Stimulated activated CD8-positive, alpha-beta memory T cell treated with anti-CD3 and anti-CD28 coated beads, Interleukin-7, amount 100 ng/mL, for 1 hour (primary cell): ENCODE measurements at regions not wholly inside any gene's neighbourhood (a gene's known extent, or its start where the extent isn't known, plus 50 kb on each side); places are given as distances from the start of the nearest gene placed in this dataset.
"Not testable (repeated sequence)": the region's sequence is repeated elsewhere in the genome, so short reads cannot be mapped to it uniquely, and the experiment has no call there.

Source experiments
- DNase-seq, 2 donors: peaks; one replicate each; pipeline ENCODE4 v3.0.0-alpha.2; 2020; ENCODE audit warnings: low read depth in 2 of 2

DNA sequence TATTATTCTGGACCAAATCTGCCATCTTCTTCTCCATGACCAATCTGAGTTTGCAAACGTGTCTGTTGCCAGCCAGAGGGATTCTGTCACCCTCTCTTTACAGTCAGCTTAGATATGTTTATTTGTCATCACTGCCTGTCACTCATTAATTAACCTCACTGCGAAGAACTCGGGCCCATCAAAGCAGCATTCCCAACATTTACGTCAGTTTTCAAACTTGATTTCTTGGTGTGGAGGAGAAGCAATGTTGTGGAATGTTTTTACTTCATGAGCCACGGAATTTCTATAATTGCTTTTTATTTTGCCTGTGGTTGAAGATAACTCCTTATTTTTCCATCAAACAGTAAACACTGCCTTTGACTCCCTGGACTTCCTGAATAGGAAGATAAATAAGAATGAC lies 91.8 kb upstream of the CNKSR3 start:
- DNase-seq: no peak

DNA sequence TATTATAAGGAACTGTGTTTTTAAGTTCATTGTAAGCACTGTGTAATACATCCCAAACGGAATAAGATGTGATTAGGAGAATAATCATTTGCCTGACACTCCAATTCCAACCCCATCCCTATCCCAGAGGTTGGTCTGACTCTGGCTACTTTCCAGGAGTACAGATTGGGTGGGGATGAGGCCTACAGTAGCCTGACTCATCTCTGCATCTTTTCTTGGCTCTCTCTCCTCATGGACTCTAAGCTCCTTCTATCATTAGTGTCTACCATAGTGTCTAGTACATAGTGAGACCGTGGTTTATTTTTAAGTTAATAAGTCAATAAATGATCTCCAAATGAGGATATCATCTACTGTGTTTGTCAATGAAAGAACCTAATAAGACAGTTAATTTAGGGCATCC lies 92.2 kb upstream of the CNKSR3 start:
- no peak for DNase-seq

DNA sequence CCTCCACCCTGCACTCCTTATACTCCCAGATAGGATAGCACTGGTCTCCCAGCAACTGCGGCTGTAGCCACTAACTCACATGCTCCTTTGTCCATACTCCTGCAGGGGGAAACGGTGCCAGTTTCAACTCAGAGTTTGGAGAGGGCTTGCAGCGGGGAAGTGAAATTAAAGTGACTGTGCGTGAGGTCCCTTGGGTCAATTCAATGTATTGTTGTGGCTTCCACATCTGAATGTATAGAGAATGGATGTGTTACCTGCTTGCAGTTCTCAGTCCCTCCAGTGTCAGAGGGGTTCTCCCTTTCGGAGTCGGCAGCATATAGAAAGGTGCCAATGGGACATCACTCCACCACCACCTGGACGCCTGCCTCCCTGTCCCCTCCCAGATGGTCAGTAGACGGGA lies 93.6 kb upstream of the CNKSR3 start:
- no peak for DNase-seq

DNA sequence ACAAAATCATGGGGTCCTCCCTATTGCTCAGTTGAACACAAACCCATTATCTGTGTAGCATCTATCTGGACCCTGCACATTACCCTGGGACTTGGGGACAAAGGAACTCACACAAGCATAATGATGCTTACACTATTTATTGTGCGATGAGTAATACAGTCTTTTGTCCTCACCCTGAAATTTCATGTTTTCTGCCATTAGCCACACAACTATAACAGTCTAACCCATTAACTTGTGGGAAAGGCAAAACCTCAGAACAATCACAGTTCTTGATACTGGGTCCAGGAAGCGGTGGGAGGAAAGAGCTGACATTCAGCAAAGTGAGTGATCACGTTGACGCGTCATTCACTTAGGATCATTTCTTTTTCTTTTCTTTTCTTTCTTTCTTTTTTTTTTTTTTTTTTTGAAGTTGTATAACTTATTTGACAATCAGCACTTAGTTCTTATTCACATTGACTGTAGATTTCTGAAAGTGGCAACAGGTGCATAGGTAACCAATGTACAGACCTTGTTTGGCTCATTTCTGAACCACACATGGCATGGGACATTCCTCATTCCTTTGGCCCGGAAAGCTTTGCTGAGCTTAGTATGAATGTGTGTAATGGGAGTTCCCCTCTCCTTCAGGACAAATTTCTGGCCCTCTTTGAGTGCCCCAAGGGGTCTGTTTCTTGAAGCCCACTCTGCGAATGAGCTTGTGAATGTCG lies 94.8 kb upstream of the CNKSR3 start:
- no peak for DNase-seq

DNA sequence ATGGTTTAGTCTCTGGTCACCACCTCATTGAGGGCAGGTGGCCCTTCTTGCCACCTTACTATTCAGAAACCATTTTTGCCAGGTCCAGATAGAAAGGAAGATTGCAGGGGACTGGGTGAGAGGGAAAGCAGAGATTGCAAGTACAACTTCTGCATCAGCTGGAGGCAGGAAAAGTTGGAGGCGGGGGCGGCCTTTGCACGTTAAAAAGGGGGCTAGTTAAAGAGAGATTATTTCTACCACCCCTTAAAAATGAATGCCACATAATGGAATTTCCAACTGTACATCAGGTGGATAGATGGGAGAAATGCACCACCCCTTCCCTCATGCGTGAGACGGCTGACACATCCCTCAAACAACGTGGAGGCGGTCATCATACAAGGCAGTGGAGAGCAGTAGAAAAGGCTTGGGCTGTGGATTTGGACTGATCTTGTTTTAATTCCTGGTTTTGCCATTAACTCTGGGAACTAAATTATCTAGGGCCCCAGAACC lies 95.4 kb upstream of the CNKSR3 start:
- DNase-seq: no peak

DNA sequence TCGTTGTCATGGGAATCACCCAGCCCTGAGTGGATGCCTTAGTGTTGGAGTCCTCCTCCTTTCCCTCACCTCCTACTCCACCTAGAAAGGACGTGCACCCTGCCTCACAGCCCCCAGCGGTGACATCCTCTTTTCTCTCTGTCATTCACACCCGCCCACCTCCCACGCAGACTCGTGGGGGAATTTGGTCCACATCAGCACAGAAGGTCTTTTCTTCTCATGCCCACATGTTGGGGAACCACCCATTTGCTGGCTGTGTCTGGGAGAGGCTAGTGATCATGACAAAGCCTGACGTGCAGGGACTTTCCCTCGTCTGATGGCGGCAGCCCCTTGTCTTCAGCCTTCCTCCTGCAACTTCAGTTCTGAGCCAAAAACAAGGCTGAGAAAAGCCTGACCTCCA lies 96.0 kb upstream of the CNKSR3 start:
- DNase-seq: no peak

DNA sequence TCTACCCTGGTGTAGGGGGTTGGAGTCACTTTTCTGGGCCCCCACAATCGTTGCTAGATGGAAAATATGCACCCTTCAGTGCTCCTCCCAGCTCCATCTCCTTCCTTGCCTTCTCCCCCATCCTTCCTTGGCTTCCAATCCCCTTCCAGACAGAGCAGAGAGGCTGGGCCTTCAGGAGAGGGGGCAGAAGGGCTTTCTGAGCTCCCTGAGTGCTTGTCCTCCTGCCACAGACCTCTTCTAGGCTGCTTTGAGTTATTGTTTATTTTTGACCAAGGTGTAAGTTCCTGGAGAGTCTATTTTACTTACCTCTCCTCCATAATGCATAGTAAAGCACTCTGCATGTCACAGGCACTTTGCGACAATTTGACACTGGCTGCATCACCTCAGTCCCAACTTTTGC lies 96.4 kb upstream of the CNKSR3 start:
- no peak for DNase-seq

DNA sequence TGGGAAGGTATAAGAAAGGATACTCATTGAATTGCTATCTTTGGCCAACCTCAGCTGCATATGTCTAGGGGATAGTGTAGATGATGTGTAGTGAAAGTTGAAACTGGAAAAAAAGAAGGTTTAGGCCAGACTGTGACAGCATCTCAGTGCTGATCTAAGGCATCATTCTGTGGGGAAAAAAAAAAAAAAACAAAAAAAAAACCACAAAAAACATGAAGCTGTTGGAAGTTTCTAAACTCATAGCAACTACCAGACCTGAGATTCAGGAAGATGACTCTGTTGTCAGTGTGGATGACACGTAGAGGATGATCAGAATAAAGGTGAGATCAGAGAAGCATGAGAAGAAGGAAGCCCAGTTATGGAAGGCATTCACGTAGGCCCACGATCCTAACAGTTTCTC lies 100.8 kb upstream of the CNKSR3 start:
- no peak for DNase-seq

DNA sequence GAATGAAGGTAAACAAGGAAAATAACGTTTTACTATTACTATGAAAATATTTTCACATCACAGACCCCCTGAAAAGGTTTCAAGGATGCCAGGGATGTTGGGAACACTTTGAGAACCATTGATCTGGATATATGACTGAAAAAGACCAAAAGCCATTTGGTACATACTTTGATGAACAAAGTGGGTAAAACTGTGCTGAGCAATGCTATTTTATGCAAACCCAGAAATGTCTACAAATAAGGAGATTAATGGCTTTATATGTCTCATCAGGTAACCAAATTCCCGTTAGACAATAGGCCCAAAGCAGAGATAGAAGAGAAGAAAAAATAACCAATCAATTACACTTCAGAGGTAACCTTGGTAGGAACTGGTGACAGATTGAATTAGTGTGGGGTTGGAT lies 101.4 kb upstream of the CNKSR3 start:
- no peak for DNase-seq

DNA sequence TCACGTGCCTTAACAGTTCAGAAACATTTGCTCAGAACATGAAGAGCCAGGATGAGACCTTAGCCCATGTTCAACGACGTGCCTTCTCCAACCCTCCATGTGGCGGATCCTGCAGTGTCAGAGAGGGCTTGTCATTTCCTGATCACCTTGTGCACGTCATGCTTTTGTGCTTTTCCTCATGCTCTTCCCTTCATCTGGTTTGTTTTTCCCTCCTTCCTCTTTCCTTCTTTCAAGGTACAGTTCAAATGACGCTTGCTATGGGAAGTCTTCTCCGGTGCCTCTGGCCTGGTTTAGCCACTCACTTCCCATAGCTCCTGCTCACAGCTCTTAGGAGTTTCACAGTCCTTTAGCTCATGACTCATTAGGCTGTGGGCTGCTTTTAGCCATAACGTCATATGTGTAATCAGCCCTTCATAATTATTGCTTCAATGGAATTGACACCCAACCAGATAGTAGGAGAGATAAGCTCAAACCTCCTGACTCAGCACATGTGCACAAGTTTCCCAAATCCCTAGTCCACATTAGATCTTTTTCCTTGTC lies 102.7 kb upstream of the CNKSR3 start:
- DNase-seq: no peak

DNA sequence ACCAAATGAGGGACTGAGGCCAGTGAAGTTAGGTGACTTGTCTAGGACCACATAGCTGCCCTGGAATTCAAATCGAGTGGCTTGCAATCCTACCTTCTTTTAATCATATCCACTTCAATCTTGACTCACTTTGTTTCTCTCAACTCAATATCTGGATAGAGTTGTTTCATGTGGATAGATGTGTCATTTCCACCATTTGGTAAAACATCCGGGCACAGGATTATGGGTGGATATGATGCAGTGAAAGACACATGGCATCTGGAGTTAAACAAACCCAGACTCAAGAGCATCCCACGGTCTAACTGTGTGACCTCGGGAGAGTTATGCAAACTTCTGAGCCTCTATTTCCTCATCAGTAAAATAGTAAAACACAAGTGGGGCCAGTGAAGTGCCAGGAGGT lies 103.6 kb upstream of the CNKSR3 start:
- no peak for DNase-seq

DNA sequence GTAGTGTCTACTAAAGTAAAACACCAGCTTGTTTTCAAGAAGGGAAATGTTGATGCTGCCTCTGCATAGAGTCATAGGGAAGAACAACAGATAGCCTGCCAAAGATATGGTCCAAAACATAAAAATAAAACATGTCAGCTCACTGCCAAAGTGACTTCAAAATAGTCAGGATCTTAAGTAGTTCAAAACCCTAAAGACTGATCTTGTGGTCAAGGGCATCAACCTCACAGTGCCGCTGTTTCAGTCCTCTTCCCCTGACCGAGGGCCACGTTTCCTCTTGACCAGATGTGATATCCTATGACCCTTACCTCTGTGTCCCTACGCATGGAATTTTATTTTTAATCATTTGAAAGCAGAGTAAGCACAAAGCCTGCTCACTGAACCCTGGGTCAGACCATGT lies 104.2 kb upstream of the CNKSR3 start:
- DNase-seq: no peak

DNA sequence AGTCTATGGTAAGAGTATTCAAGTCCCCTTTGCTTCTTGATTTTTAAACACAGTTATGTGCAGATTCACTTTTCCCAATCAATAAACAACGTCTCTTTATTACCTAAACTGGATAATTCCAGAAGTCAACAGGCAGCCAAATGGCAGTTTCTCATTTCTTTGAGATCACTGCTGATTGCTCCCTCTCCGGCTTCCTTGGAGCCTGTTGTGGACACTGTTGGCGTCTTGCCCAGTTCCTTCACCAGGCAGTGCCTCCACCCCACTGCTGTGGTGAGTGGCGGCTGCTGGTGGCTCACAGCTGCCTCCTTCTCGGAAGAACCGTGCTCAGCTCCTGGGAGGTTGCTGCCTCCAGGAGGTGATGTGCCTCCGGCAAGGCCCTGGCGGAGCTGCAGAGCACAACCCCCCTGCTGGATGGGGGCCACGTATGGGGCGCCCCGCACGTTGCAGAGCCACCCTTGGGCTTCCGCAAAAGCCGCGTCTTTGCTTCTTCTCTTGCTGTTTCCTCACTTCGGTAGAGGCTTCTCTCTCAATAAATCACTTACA lies 105.1 kb upstream of the CNKSR3 start:
- DNase-seq: no peak

DNA sequence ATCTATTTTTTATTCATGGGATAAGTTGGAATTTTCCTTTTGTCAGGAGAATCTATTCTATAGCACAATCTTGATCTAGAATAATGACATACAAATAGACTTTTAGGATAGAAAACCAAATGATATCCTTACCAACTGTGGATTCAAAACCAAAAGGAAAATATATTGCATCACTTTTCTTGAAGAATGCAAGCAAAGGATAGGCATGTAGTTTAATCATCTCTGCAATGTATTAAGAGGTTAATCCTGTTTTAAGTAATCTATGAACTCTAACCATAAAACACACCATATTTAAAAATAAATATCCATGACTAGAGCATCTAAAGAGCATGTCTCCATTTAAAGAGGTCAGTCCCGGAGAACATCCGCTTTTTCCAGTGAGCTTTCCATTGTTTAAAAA lies 106.7 kb upstream of the CNKSR3 start:
- DNase-seq: no peak

DNA sequence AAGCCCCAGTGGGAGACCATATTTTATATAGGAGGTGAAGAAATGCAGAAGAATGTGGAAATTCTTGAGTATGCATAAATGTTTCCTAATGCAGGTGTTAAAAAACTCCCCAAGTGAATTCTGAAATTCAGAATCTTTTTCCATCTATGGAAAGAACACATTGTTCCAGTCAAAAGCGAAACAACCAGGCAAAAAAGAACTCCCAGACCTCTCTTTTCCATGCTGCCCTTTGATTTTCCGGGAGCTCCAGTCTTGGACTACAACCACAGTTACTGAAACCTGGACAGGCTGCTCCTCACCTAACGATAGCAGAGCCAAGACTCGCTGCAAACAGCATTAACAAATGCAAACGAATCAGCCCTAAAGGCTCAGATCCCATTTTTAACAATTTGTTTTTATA lies 108.7 kb upstream of the CNKSR3 start:
- DNase-seq: no peak

DNA sequence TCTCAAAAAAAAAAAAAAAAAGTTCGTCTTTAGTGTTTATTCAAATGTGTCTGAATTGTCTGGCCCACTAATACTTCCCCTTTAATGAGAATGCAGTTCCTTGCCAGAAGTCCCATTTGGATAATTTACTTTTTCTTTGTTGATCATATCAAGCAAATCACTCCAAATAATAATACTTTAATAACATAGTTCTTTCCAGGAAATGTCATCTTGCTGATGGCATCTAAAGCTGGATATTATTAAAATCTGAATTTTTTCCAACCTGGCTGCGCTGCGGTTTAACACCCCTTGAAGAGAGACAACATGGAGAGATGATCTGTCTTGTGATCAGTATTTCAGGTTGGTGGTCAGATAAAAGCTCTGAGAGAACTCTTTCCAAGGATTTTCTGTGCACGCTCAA lies 111.2 kb upstream of the CNKSR3 start:
- DNase-seq: no peak

DNA sequence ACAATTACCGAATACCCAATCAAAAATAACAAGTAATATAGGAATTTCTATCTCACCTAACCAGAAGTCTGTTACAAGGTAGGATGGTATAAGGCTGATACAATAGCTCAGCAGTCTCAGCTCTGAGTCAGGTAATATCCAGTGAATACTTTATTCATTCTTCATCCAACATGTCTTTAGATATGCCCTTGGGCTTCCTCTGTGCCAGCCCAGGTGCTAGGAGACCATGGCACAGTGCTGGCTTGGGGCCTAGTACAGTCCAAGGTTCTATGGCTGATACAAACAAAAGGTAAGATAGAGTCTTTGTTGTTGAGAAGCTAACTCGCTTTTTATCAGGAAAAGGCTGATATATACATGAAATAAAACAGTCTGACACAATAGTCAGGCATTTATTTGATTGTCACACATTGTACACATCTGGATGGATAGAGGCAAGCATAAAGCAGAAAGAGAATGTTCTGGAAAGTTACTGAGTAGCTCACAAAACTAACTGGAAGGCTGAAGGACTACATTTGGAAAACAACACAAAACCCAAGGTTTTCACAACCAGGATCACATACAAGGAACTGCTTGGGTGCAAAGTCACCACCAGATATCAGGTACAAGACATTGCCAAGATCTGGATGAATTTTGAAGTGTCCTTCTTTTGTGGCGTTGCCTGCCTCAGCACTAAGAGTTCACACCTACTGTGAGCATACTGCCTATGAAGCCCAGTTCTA lies 110.4 kb upstream of the SCAF8 start:
- DNase-seq: no peak

DNA sequence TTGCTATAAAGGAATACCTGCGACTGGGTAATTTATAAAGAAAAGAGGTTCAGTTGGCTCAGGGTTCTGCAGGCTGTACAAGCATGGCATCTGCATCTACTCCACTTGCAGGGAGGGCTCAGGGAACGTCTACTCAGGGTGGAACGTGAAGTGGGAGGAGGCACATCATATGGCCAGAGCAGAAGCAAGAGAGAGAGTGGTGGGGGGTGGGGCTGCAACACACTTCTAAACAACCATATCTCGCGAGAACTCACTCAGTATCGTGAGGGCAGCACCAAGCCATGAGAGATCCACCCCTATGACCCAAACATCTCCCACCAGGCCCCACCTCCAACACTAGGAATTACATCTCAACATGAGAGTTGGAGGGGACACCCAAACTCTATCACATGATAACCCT lies 109.8 kb upstream of the SCAF8 start:
- DNase-seq: no peak

DNA sequence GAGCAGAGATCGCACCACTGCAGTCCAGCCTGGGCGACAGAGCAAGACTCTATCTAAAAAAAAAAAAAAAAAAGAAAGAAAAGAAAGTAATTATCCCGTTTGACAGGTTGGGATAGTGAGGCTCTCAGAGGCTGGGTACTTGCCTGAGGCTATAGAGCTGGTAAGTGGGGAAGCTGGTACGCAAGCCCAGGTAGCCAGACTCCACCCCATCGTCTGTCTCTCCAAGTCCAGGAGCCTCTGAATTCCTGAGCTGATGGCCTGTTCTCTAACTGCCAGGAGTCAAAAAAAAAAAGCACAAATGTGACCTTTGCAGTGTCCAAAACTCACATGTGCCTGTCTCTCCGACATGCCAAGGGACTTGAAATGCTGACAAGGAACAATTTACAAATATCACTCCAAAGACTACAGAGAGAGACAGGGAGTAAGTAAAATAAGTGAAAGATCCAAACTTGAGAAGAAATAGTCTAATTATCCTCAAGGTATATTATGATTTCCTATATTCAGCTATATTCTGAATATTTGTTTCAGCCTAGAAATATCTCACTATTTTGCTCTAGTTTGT lies 109.1 kb upstream of the SCAF8 start:
- no peak for DNase-seq

DNA sequence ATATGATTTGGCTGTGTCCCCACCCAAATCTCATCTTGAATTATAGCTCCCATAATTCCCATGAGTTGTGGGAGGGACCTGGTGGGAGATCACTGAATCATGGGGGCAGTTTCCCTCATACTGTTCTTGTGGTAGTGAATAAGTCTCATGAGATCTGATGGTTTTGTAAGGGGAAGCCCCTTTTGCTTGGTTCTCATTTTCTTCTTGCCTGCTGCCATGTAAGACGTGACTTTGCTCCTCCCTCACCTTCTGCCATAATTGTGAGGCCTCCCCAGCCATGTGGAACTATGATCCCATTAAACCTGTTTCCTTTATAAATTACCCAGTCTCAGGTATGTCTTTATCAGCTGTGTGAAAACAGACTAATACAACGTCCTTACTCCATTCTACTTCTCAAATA lies 108.5 kb upstream of the SCAF8 start:
- DNase-seq: not testable (repeated sequence)

DNA sequence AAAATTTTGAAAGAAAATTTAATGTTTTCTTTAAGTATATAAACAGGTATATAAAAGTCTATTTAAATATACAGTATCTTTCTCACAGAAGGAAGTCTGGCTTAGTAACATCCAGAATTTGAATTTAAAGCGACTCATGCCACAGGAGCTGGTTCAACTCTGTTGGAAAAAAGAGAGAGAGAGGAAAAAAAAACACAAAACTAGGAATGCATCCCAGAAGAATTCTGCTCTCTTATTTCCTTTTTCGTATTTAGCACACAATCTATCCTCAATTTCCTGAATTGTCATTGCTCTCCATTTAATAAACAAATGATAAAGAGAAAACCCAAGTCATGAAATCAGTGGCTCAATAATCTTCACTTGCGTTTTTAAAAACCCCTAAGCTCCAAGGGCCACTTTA lies 107.5 kb upstream of the SCAF8 start:
- no peak for DNase-seq

DNA sequence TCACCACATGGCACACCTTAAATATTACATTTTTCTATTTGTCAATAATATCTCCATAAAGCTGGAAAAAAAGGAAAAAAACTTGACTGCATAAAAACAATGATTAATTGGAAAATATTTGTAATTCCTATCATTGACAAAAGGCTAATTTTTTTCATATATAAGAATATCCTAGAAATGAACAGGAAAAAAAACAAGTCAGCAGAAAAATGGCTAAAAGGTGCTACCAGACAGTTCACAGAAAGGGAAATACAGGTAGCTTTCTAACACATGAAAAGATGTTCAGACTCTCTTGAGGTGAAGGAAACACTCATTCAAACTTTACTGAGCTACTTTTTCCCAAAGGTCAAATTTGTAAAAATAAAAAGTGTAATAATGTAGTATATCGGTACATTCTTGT lies 104.1 kb upstream of the SCAF8 start:
- no peak for DNase-seq

DNA sequence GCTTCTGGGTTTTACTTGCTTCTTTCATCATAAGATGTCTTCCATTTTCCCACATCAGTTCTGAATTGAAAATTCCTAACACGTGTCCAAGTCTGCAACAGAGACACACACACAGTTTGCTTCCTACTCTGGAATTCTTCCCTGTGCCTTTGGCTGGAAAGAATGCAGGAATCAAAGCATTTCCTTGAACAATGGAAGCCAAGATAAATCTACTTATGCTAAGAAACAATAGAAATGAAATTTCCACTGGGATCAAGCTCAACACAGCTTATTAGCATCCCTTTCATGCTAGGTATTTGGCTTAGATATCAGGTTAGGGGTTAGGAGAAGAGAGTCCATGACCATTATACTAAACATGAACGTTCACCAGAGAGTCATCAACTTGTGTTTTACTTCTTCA lies 101.1 kb upstream of the SCAF8 start:
- no peak for DNase-seq
